Activated CD4-positive, alpha-beta T cell treated with anti-CD3 and anti-CD28 coated beads, Interleukin-10, Interleukin-2, amounts not matched to agents 100 ng/mL and 50 ng/mL, durations not matched to agents 16 hours and 8 hours (primary cell): ENCODE measurements at regions not wholly inside any gene's neighbourhood (a gene's known extent, or its start where the extent isn't known, plus 50 kb on each side); places are given as distances from the start of the nearest gene placed in this dataset.

ENCODE experiments used
- DNase-seq: peaks from one replicate; pipeline ENCODE4 v3.0.0-alpha.2; 2020

DNA sequence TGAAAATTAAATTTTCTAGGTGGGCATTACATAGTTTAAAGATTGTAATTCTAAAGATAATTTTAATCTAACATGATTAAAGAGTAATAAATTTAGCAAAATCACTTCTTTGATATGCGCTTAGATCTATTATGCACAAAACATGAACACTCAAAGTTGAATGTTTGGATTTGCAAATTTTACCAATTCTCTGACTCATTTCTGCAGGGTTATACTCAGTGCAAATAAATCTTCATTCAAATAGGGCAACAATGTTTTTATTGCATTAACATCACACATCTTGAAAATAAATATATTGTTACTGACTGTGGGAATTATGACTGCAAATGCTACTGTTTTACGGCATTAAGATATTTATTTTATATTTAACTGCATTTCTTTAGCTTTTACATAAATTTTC, 110.7 kb downstream of the OGFRL1 start:
- no peak for DNase-seq

DNA sequence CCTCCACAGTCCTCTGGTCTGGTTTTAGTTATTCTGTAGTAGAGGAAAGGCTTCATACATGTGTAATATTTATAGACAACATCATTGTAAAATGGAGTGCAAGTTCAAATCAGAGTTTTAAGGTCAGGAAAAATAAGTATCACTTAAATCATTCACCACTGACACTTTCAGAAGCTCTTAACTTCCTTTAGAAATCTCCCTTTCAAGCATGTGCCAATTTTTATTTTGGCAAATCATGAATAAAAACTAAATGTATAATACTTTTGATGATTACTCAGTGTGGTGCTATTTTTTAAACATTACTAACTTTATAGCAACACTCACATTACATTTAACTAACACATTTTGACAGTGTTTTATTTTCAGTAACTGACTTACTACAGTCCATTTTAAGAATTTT, 112.2 kb downstream of the OGFRL1 start:
- no peak for DNase-seq

- no peak for DNase-seq
Observed at GRCh38 chr6:71402096-71402495, 113.5 kb downstream of the OGFRL1 start.

GRCh38 chr6:71403422-71404134, 115.0 kb downstream of the OGFRL1 start:
- DNase-seq = no peak

- no peak for DNase-seq
Observed at GRCh38 chr6:71404145-71404966, 115.7 kb downstream of the OGFRL1 start.

DNA sequence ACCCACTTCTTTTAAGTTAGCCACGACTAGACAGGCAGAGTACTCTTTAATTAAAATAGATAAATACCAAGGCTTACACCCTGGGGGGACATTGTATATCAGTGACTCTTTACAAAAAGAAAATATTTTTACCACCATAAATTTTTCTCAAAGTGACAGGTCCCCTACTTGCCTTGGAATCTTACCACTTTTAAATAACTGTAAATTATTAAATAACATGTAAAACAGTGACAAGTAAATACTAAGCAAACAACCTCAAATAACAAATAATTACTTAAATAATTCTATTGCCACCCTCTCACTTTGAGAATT, 116.3 kb downstream of the OGFRL1 start:
- no peak for DNase-seq

- no peak for DNase-seq
Observed at GRCh38 chr6:71405416-71405815, 116.8 kb downstream of the OGFRL1 start.

DNA sequence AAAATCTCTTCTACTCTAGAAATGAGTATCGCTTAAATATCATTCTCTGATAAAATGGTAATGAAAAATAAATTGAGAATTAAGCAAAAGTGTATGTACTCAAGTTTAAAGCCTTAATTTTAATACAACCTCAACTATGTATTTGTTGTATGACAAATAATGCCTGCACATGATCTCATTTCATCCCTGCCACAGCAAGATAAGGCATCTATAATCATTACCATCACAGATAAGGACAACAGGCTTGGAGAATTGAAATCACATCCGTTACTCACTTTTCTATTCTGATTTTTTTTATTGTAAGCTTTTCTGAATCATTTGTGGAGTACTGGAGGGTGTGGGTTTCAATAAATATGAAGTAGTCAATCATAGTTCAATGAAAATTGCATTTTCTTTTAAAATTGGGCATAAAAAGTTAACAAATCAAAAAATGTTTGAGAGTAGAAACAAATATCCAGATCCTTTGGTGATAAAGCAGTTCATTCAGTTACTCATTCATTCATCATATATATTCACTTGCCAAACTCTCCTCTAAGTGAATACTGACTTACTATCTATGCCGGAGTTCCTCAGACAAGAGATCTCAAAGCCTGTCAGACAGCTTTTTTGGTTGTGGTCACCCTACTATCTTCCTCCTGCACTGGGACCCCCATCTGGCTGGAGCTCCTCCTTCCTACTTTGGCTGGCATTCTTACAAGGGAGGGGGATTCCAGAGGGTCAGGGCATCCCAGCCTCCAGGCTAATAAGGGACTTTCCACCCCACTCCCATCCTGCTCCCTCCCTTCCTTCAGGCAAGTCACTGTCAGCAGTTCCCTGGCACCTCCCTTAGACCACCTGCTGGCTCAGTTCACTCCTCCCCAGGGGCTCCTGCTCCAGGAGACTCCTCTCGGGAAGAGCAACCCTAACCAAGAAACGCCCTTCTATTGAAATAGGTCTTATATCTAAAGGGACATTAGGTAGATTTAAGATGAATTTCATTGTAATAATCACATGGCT, 118.6 kb downstream of the OGFRL1 start:
- no peak for DNase-seq

DNA sequence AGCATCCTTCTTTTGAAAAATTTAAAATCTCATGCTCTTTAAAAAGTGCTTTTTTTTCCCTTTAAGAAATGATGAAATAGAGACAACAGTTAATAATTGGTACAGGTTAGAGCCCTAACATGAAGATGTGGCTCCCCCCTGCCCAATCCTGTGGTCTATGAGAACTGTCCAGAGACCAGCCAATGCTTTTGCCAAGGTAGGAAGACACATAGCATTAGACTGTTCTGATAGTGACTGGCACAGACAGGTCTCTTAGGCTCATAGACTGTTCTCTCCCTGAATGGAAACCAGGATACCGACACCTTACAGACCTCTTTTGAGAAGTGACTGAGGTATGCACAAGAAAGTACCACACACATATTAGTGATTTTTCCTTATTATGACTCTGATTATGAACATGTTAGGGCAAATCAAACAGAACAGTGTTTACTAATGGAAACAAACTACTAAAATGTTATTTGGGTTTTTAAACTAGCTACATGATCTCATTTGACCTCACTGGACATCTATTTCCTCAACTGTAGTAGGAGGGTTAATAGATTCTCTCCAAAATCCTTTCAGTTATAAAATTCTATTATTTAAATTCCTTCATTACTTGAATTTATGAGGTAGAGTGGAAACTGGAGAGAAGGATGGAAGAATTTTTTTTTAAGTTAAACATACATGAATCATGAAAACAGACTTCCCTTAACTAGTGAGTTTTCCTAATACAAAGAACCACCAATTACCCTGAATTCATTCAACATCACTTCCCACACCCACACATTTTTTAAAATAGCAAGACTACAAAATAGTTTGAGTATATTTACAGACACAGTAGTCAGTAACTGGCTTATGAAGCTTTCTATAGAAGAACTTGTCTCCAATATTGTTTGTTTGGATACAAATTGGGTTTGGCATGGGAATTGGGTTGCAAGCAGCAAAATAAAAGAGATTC, 120.4 kb downstream of the OGFRL1 start:
- no peak for DNase-seq

DNA sequence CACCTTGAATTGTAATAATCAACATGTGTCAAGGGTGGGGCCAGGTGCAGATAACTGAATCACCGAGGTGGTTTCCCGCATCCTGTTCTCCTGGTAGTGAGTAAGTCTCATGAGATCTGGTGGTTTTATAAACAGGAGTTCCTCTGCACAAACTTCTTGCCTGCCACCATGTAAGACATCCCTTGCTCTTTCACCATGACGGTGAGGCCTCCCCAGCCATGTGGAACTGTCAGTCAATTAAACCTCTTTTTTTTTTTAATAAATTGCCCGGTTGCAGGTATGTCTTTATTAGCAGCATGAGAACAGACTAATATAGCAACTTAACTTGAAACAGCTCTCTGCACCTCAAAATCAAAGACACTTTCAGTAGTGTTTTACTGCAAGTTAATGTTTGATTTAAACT, 121.6 kb downstream of the OGFRL1 start:
- no peak for DNase-seq

DNA sequence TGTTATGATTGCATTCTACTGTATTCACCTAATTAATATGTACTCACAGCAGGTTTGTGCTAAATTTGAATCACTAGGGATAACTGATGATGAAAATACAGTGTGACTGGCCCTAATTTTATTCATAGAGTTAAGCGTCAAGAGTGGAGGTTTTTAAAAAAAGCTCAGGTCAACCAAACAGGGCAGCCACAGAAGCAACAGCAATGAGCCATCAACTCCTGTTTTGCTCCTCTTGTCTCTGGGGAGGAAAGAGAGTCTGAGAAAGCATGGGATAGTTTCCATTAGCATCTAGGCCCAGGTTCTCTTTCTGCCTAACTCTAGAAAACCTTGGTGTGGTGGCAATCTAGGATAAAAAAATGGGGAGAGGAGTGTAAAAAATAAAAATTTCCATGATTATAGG, 122.1 kb downstream of the OGFRL1 start:
- DNase-seq = no peak

DNA sequence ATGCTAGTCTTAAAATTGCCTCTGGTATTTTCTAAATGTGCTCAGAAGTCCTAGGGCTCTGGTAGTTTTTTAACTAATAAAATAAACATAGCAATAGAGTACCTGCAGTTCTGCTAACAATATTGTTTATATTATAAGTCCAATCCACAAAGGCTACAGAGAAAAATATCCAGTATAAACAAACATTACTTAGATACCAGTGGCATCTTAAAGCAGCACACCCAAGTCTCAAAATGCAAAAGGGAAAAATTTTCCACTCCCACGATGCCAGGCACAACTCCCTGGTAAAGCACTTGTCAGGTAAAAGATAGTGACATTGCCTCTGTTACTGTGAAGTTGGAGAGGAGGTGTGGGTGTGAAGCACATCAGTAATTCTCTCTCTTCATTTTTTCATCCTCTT, 123.3 kb downstream of the OGFRL1 start:
- no peak for DNase-seq

GRCh38 chr6:71412559-71413140, 124.0 kb downstream of the OGFRL1 start:
- no peak for DNase-seq

DNA sequence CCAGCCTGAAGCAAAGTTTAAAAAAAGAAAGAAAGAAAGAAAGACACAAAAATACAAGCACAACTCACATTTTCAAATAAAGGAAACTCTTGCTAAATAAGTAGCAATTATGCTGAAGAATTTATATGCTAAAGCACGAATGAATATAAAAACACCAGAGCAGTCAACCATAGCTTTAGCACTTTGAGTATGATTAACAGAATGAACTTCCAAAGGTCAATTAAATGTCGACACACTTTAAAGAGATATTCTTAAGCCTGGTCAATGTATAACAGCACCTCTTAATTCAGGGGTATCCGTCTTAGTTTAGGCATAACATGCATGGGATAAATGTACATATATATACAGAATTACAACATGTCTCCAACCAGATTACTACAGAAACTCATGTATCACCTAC, 125.9 kb downstream of the OGFRL1 start:
- no peak for DNase-seq

DNA sequence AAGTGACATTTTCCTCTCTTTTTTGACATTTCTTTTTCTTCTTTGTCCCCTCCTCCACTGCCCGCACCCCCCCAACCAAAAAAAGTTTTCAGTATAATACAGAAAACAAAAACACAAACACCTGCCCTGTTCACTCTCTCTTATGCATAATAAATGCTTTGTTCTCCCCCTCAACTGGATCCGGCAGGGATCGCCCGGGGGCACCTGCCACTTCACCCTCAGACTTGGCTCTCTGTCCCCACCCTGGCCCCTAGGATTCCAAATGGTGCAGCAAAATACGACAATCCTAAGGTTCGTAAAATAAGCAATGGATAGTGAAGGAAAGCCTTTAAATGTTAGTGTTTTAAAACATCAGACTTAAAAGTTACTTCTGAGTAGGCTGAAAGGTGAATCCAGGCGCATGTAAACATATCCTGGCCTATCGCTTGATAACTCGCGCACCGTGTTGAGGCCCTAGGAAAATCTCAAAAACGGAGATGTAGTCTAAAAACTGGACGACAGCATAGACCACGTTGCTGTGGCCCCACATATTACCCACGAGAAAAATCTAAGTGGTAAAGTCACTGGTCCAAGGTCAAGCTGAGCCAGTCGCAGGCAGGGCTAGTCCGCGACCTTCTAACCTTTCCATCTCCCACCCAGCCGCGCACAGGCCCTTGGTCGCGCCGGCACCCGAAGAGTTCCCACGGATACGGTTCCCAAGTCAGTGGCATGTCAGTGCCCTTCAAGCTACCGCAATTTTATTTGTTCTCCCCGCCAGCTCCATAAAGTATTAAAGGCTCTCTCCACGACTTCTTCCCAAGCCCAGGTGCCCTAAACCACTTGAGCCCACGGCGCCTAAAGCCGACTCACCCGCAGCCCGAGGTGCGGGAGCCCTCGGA, 130.8 kb downstream of the OGFRL1 start:
- no peak for DNase-seq

GRCh38 chr6:71420095-71420692, 131.6 kb downstream of the OGFRL1 start:
- DNase-seq = no peak

DNA sequence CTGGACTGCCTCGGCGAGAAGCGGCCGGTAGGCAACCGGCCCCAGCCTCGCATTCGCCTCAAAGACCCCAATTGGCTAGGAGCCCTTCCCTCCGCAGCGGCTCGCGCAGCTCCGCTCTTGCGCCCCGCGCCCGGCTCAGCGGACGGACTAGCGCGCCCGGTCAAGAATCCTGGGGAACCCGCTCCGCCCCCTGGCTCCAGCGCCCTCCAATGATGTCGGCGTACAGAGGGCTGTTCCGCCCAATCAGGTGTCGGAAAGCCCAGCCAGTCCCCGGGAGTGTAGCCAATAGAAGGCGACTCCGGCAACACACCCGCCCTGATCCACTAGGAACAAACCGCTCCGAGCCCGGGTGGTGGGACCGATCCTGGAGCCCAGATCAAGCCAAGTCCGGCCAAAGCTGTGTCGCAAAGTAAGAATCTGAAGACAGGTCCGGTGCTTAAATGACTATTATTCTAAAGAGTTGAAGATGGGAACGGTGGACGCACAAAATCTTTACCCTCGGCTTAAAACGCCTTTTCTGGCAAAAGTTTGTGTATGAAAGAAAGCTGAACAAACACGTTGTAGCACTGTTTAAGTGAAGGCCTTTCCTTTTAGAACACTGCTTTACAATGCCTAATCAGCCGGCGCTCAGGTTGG, 132.2 kb downstream of the OGFRL1 start:
- DNase-seq = peak; percentile 46

- DNase-seq = no peak
Observed at GRCh38 chr6:71421611-71422010, 133.0 kb downstream of the OGFRL1 start.

- no peak for DNase-seq
Observed at GRCh38 chr6:71430018-71430417, 141.4 kb downstream of the OGFRL1 start.

DNA sequence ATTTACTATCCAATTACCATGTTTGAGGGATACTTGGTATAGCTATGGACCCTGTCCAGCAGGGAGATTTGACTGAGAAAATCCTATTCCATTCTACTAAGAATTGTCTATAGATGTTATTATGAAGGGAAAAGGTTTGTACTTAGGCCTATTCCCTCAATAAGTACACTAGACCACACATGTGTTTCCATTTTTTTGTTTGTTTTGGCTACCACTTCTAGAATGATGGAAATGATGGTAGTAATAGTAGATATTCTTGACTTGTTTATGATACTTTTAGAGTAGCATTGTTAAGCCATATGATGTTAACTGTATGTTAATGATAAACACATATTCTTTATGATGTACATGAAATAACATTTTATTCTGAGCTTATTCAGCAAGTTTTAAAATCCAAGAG, 144.8 kb downstream of the OGFRL1 start:
- DNase-seq = no peak
